Keratinocyte (primary cell): ENCODE measurements at regions not wholly inside any gene's neighbourhood (a gene's known extent, or its start where the extent isn't known, plus 50 kb on each side); places are given as distances from the start of the nearest gene placed in this dataset.
A peak's percentile ranks its signal among the peaks of the same experiment; 100 is the strongest.
"Not testable (repeated sequence)": the region's sequence is repeated elsewhere in the genome, so short reads cannot be mapped to it uniquely, and the experiment has no call there.

Experiments used
- DNase-seq: peaks from one replicate; pipeline ENCODE4 v3.0.0-alpha.2; 2011; ENCODE audit warnings: low read depth, missing footprints, low spot score
- FAIRE-seq: peaks from 2 replicates; lab custom pipeline; 2011; peaks lifted over from hg19 to GRCh38; lab: Jason Lieb, UNC
- H2AFZ ChIP-seq: 2 replicates; pipeline ENCODE4 v1.6.0; 2012; ENCODE audit warnings: low read length, control low read depth, inconsistent platforms; ENCODE audit not compliant: control insufficient read depth
- H3K27ac ChIP-seq: 2 replicates; pipeline ENCODE4 v1.5.1; 2011; ENCODE audit warnings: low read length; ENCODE audit not compliant: control insufficient read depth, insufficient read depth
- H3K27me3 ChIP-seq: 3 replicates; pipeline ENCODE4 v1.6.0; 2011; ENCODE audit warnings: low read length; ENCODE audit not compliant: control insufficient read depth, insufficient read depth; ENCODE audit errors: extremely low read depth
- H3K36me3 ChIP-seq, 2 experiments: 2 replicates in 1 of 2; 3 replicates in 1 of 2; pipeline ENCODE4 v1.5.1; 2011; ENCODE audit warnings: low read length in 2 of 2, mild to moderate bottlenecking in 1 of 2; ENCODE audit not compliant: control insufficient read depth in 2 of 2, insufficient read depth in 2 of 2; ENCODE audit errors: extremely low read depth in 1 of 2
- H3K4me1 ChIP-seq: 3 replicates; pipeline ENCODE4 v1.5.1; 2011; ENCODE audit warnings: low read length; ENCODE audit not compliant: control insufficient read depth, insufficient read depth; ENCODE audit errors: extremely low read depth
- H3K4me2 ChIP-seq: 3 replicates; pipeline ENCODE4 v1.6.0; 2011; ENCODE audit warnings: low read depth, low read length; ENCODE audit not compliant: control insufficient read depth, insufficient read depth; ENCODE audit errors: extremely low read depth
- H3K4me3 ChIP-seq, 3 experiments: fragments of 200-600 bp in 1 of 3; sonication (generic) in 1 of 3; 2 replicates in 2 of 3; 3 replicates in 1 of 3; pipeline ENCODE4 v1.5.1; 2011 to 2016; ENCODE audit warnings: low read length in 3 of 3, mild to moderate bottlenecking in 3 of 3, control low read depth in 2 of 3, inconsistent platforms in 1 of 3, low read depth in 1 of 3, mixed read lengths in 1 of 3, mixed run types in 1 of 3, moderate library complexity in 1 of 3; ENCODE audit not compliant: control insufficient read depth in 2 of 3, insufficient read depth in 2 of 3; ENCODE audit errors: extremely low read depth in 1 of 3
- H3K79me2 ChIP-seq: 2 replicates; pipeline ENCODE4 v1.6.0; 2012; ENCODE audit warnings: low read length; ENCODE audit not compliant: control insufficient read depth, insufficient read depth
- H3K9ac ChIP-seq: 3 replicates; pipeline ENCODE4 v1.6.0; 2011; ENCODE audit warnings: low read length; ENCODE audit not compliant: control insufficient read depth, insufficient read depth; ENCODE audit errors: extremely low read depth
- H3K9me1 ChIP-seq: 3 replicates; pipeline ENCODE4 v1.6.0; 2011; ENCODE audit warnings: low read length; ENCODE audit not compliant: control insufficient read depth, insufficient read depth; ENCODE audit errors: extremely low read depth
- H3K9me3 ChIP-seq: 2 replicates; pipeline ENCODE4 v1.5.1; 2012; ENCODE audit warnings: low read depth, low read length; ENCODE audit not compliant: control insufficient read depth
- H4K20me1 ChIP-seq: 3 replicates; pipeline ENCODE4 v1.6.0; 2011; ENCODE audit warnings: low read length; ENCODE audit not compliant: control insufficient read depth, insufficient read depth; ENCODE audit errors: extremely low read depth
- dilution Hi-C: fragments of 300-500 bp; cut with MboI; formaldehyde crosslinking; loops from one replicate; pipeline ENCODE4 v1.7.0; 2020; ENCODE audit warnings: low sequenced_read_pairs; ENCODE audit not compliant: extremely low pct_ligation_motif_present

- H2AFZ ChIP-seq, H3K27me3 ChIP-seq, H3K36me3 ChIP-seq, H3K4me2 ChIP-seq, H3K79me2 ChIP-seq, H3K9ac ChIP-seq, H3K4me3 ChIP-seq, DNase-seq, H3K4me1 ChIP-seq, H3K9me1 ChIP-seq, H3K9me3 ChIP-seq, dilution Hi-C loops, H4K20me1 ChIP-seq, H3K27ac ChIP-seq: not testable (repeated sequence)
- FAIRE-seq, result peak; percentile 86
These were observed 136.9 kb downstream of the BCL2L11 start for GRCh38 chr2:111257607-111258006.

GRCh38 chr2:111258318-111258717 is 137.6 kb downstream of the BCL2L11 start:
- H3K36me3 ChIP-seq, H3K79me2 ChIP-seq, FAIRE-seq, H3K27ac ChIP-seq, dilution Hi-C loops, H3K9ac ChIP-seq, DNase-seq, H3K4me3 ChIP-seq, H3K9me1 ChIP-seq, H3K27me3 ChIP-seq, H3K9me3 ChIP-seq, H2AFZ ChIP-seq, H3K4me2 ChIP-seq, H4K20me1 ChIP-seq, H3K4me1 ChIP-seq: not testable (repeated sequence)

- H4K20me1 ChIP-seq, FAIRE-seq, H3K36me3 ChIP-seq, DNase-seq, H3K9ac ChIP-seq, H3K27ac ChIP-seq, H3K27me3 ChIP-seq, H3K4me2 ChIP-seq, H3K9me3 ChIP-seq, H3K4me1 ChIP-seq, H2AFZ ChIP-seq, H3K9me1 ChIP-seq, dilution Hi-C loops, H3K4me3 ChIP-seq, H3K79me2 ChIP-seq: not testable (repeated sequence)
These were observed 142.1 kb downstream of the BCL2L11 start for GRCh38 chr2:111262627-111263379.

GRCh38 chr2:111263380-111264017 is 142.8 kb downstream of the BCL2L11 start:
- H3K4me3 ChIP-seq, DNase-seq, H3K9ac ChIP-seq, FAIRE-seq, H3K4me1 ChIP-seq, H3K9me1 ChIP-seq, H2AFZ ChIP-seq, H3K27me3 ChIP-seq, dilution Hi-C loops, H3K9me3 ChIP-seq, H3K79me2 ChIP-seq, H3K27ac ChIP-seq, H3K4me2 ChIP-seq, H3K36me3 ChIP-seq, H4K20me1 ChIP-seq: not testable (repeated sequence)

GRCh38 chr2:111264956-111265355 is 144.2 kb downstream of the BCL2L11 start:
- H3K9ac ChIP-seq, H3K4me1 ChIP-seq, H3K9me1 ChIP-seq, H3K36me3 ChIP-seq, dilution Hi-C loops, H4K20me1 ChIP-seq, FAIRE-seq, H3K27me3 ChIP-seq, H3K27ac ChIP-seq, H2AFZ ChIP-seq, H3K79me2 ChIP-seq, H3K4me3 ChIP-seq, DNase-seq, H3K9me3 ChIP-seq, H3K4me2 ChIP-seq: not testable (repeated sequence)
